Dendritic cell treated with granulocyte-macrophage colony-stimulating factor and Interleukin-4, amounts not matched to agents 40 ng/mL and 50 ng/mL, for 4 days (primary cell): ENCODE measurements at regions not wholly inside any gene's neighbourhood (a gene's known extent, or its start where the extent isn't known, plus 50 kb on each side); places are given as distances from the start of the nearest gene placed in this dataset.

Source experiments
- H3K27ac Mint-ChIP-seq: one replicate; pipeline ENCODE4 v1.8.0; 2022; ENCODE audit warnings: mild to moderate bottlenecking, mixed read lengths
- H3K27me3 Mint-ChIP-seq: one replicate; pipeline ENCODE4 v1.8.0; 2022; ENCODE audit warnings: mild to moderate bottlenecking, mixed read lengths
- H3K36me3 Mint-ChIP-seq: one replicate; pipeline ENCODE4 v1.8.0; 2022; ENCODE audit warnings: low read depth, mixed read lengths
- H3K4me1 Mint-ChIP-seq: one replicate; pipeline ENCODE4 v1.8.0; 2022; ENCODE audit warnings: low read depth, mixed read lengths
- H3K4me3 Mint-ChIP-seq: one replicate; pipeline ENCODE4 v1.8.0; 2022; ENCODE audit warnings: mild to moderate bottlenecking, moderate library complexity, mixed read lengths
- H3K9me3 Mint-ChIP-seq: one replicate; pipeline ENCODE4 v1.8.0; 2022; ENCODE audit warnings: mixed read lengths
- intact Hi-C: fragments of 100-400 bp; cut with micrococcal nuclease; formaldehyde crosslinking; loops from one replicate; pipeline ENCODE4 v1.15.0; 2022

- Mint-ChIP-seq H3K27ac (no peak overlapping the region), H3K36me3 (no peaks in the 10 kb centered on the region), H3K4me3 (no peak overlapping the region), H3K9me3 (no peaks in the 10 kb centered on the region), H3K27me3 (no peaks in the 10 kb centered on the region), H3K4me1 (no peaks in the 10 kb centered on the region)
- intact Hi-C loops = no loop called here
Observed at GRCh38 chr20:18979132-18979531, 165.5 kb downstream of the SCP2D1 start.

GRCh38 chr20:18981962-18982539 is 168.5 kb downstream of the SCP2D1 start:
- H3K27ac Mint-ChIP-seq = no peak overlapping the region
- no peaks in the 10 kb centered on the region for H3K36me3 Mint-ChIP-seq
- no peak overlapping the region for H3K4me3 Mint-ChIP-seq
- H3K27me3 Mint-ChIP-seq = no peaks in the 10 kb centered on the region
- intact Hi-C loops = no loop called here
- H3K9me3 Mint-ChIP-seq = no peaks in the 10 kb centered on the region
- no peaks in the 10 kb centered on the region for H3K4me1 Mint-ChIP-seq

GRCh38 chr20:18983796-18984195 is 170.2 kb downstream of the SCP2D1 start:
- Mint-ChIP-seq H3K4me1 (no peaks in the 10 kb centered on the region), H3K9me3 (no peaks in the 10 kb centered on the region)
- intact Hi-C loops = no loop called here

GRCh38 chr20:18984238-18985200 is 170.9 kb downstream of the SCP2D1 start:
- Mint-ChIP-seq H3K36me3 (no peaks in the 10 kb centered on the region), H3K4me3 (no peak overlapping the region), H3K4me1 (no peaks in the 10 kb centered on the region), H3K9me3 (no peaks in the 10 kb centered on the region), H3K27ac (no peak overlapping the region), H3K27me3 (no peaks in the 10 kb centered on the region)
- intact Hi-C loops = no loop called here

More at GRCh38 chr20:18983796-18984195, 170.2 kb downstream of the SCP2D1 start:
- Mint-ChIP-seq H3K4me3 (no peak overlapping the region), H3K36me3 (no peaks in the 10 kb centered on the region), H3K27me3 (no peaks in the 10 kb centered on the region), H3K27ac (no peak overlapping the region)

- H3K36me3 Mint-ChIP-seq = no peaks in the 10 kb centered on the region
- H3K4me1 Mint-ChIP-seq = no peaks in the 10 kb centered on the region
- no peak overlapping the region for H3K27ac Mint-ChIP-seq
- no peak overlapping the region for H3K4me3 Mint-ChIP-seq
- no peaks in the 10 kb centered on the region for H3K9me3 Mint-ChIP-seq
- H3K27me3 Mint-ChIP-seq = no peaks in the 10 kb centered on the region
- intact Hi-C loops = no loop called here
Observed at GRCh38 chr20:18985551-18985950, 172.0 kb downstream of the SCP2D1 start.

- H3K27ac Mint-ChIP-seq = no peak overlapping the region
- H3K9me3 Mint-ChIP-seq = no peaks in the 10 kb centered on the region
- no peaks in the 10 kb centered on the region for H3K27me3 Mint-ChIP-seq
- intact Hi-C loops = no loop called here
- H3K4me1 Mint-ChIP-seq = no peaks in the 10 kb centered on the region
- no peaks in the 10 kb centered on the region for H3K36me3 Mint-ChIP-seq
- no peak overlapping the region for H3K4me3 Mint-ChIP-seq
Observed at GRCh38 chr20:18986146-18986830, 172.7 kb downstream of the SCP2D1 start.

GRCh38 chr20:18986895-18987580 is 173.5 kb downstream of the SCP2D1 start:
- intact Hi-C loops = no loop called here
- Mint-ChIP-seq H3K36me3 (no peaks in the 10 kb centered on the region), H3K27ac (no peak overlapping the region), H3K27me3 (no peaks in the 10 kb centered on the region), H3K4me1 (no peaks in the 10 kb centered on the region), H3K4me3 (no peak overlapping the region), H3K9me3 (no peaks in the 10 kb centered on the region)

GRCh38 chr20:18987781-18988360 is 174.3 kb downstream of the SCP2D1 start:
- Mint-ChIP-seq H3K4me1 (no peaks in the 10 kb centered on the region), H3K9me3 (no peaks in the 10 kb centered on the region), H3K4me3 (no peak overlapping the region), H3K27me3 (no peaks in the 10 kb centered on the region), H3K27ac (no peak overlapping the region), H3K36me3 (no peaks in the 10 kb centered on the region)
- intact Hi-C loops = no loop called here

GRCh38 chr20:18988701-18989100 is 175.1 kb downstream of the SCP2D1 start:
- intact Hi-C loops = no loop called here
- peaks cover 8% of the 10 kb centered on the region for H3K9me3 Mint-ChIP-seq
- H3K4me1 Mint-ChIP-seq = no peaks in the 10 kb centered on the region
- H3K36me3 Mint-ChIP-seq = no peaks in the 10 kb centered on the region
- H3K27me3 Mint-ChIP-seq = no peaks in the 10 kb centered on the region
- H3K27ac Mint-ChIP-seq = no peak overlapping the region
- H3K4me3 Mint-ChIP-seq = no peak overlapping the region

GRCh38 chr20:18989736-18990474 is 176.3 kb downstream of the SCP2D1 start:
- Mint-ChIP-seq H3K9me3 (peaks cover 10% of the 10 kb centered on the region), H3K4me1 (no peaks in the 10 kb centered on the region), H3K36me3 (no peaks in the 10 kb centered on the region), H3K4me3 (no peak overlapping the region), H3K27me3 (no peaks in the 10 kb centered on the region), H3K27ac (no peak overlapping the region)
- intact Hi-C loops = no loop called here

GRCh38 chr20:18991012-18991411 is 177.4 kb downstream of the SCP2D1 start:
- intact Hi-C loops = no loop called here
- H3K36me3 Mint-ChIP-seq = no peaks in the 10 kb centered on the region
- H3K4me3 Mint-ChIP-seq = no peak overlapping the region
- no peaks in the 10 kb centered on the region for H3K4me1 Mint-ChIP-seq
- H3K27me3 Mint-ChIP-seq = no peaks in the 10 kb centered on the region
- H3K9me3 Mint-ChIP-seq = peaks cover 14% of the 10 kb centered on the region
- H3K27ac Mint-ChIP-seq = no peak overlapping the region

- H3K4me1 Mint-ChIP-seq = no peaks in the 10 kb centered on the region
- H3K4me3 Mint-ChIP-seq = no peak overlapping the region
- no peak overlapping the region for H3K27ac Mint-ChIP-seq
- no peaks in the 10 kb centered on the region for H3K27me3 Mint-ChIP-seq
- intact Hi-C loops = no loop called here
- no peaks in the 10 kb centered on the region for H3K36me3 Mint-ChIP-seq
- peaks cover 19% of the 10 kb centered on the region for H3K9me3 Mint-ChIP-seq
Observed at GRCh38 chr20:18992418-18992817, 178.8 kb downstream of the SCP2D1 start.

- no peaks in the 10 kb centered on the region for H3K4me1 Mint-ChIP-seq
Observed at GRCh38 chr20:18995455-18995854, 181.9 kb downstream of the SCP2D1 start.

More at GRCh38 chr20:18995455-18995854, 181.9 kb downstream of the SCP2D1 start:
- Mint-ChIP-seq H3K9me3 (peaks cover 19% of the 10 kb centered on the region), H3K27me3 (no peaks in the 10 kb centered on the region), H3K27ac (no peak overlapping the region), H3K36me3 (no peaks in the 10 kb centered on the region), H3K4me3 (no peak overlapping the region)
- intact Hi-C loops = no loop called here
